Spleen (tissue), 11 donors: ENCODE measurements at regions not wholly inside any gene's neighbourhood (a gene's known extent, or its start where the extent isn't known, plus 50 kb on each side); places are given as distances from the start of the nearest gene placed in this dataset.

Source experiments
- DNase-seq: peaks from one replicate; pipeline ENCODE4 v3.0.0-alpha.2; 2020
- H3K27ac ChIP-seq, 8 donors: fragments of 200-600 bp; sonication (generic) in 7 of 8; 1 replicate in 4 of 8; 2 replicates in 4 of 8; pipeline versions ENCODE4 v1.5.0 to v1.8.0; 2016 to 2021; ENCODE audit warnings: inconsistent platforms in 4 of 8, mild to moderate bottlenecking in 4 of 8, moderate library complexity in 1 of 8
- H3K27me3 ChIP-seq, 7 donors: fragments of 200-600 bp; sonication (generic) in 6 of 7; replicated peaks in 1 of 7; 1 replicate in 4 of 7; 2 replicates in 3 of 7; pipeline versions ENCODE4 v1.5.0 to v1.8.0; 2016 to 2021; ENCODE audit warnings: inconsistent platforms in 3 of 7, mild to moderate bottlenecking in 1 of 7
- H3K36me3 ChIP-seq, 6 donors: fragments of 200-600 bp; sonication (generic) in 5 of 6; 1 replicate in 4 of 6; 2 replicates in 2 of 6; pipeline versions ENCODE4 v1.5.0 to v1.8.0; 2016 to 2021; ENCODE audit warnings: inconsistent platforms in 2 of 6
- H3K4me1 ChIP-seq, 6 donors: fragments of 200-600 bp; sonication (generic) in 5 of 6; 1 replicate in 3 of 6; 2 replicates in 3 of 6; pipeline versions ENCODE4 v1.5.0 to v1.8.0; 2016 to 2021; ENCODE audit warnings: inconsistent platforms in 3 of 6
- H3K4me3 ChIP-seq, 8 donors: fragments of 200-600 bp; sonication (generic) in 7 of 8; 1 replicate in 4 of 8; 2 replicates in 4 of 8; pipeline versions ENCODE4 v1.5.0 to v1.8.0; 2016 to 2021; ENCODE audit warnings: inconsistent platforms in 4 of 8, mild to moderate bottlenecking in 4 of 8, moderate library complexity in 2 of 8
- H3K9me3 ChIP-seq, 8 donors: fragments of 200-600 bp; sonication (generic) in 7 of 8; 1 replicate in 4 of 8; 2 replicates in 4 of 8; pipeline versions ENCODE4 v1.5.0 to v1.8.0; 2016 to 2021; ENCODE audit warnings: inconsistent platforms in 4 of 8
- CTCF ChIP-seq, 11 experiments: fragments of 200-600 bp in 7 of 11; fragments of 450-650 bp in 4 of 11; sonication (generic) in 4 of 11; IDR thresholded peaks in 8 of 11; conservative IDR thresholded peaks in 3 of 11; 1 replicate in 7 of 11; 2 replicates in 4 of 11; pipeline versions ENCODE4 v1.4.0 to v1.8.0; 2016 to 2021; ENCODE audit warnings: antibody characterized with exemption in 11 of 11, inconsistent platforms in 4 of 11, mild to moderate bottlenecking in 1 of 11
- POLR2A ChIP-seq, 3 donors: fragments of 450-650 bp; IDR thresholded peaks; one replicate each; pipeline ENCODE4 v1.5.1; 2017; ENCODE audit warnings: antibody characterized with exemption in 3 of 3, mild to moderate bottlenecking in 1 of 3
- POLR2AphosphoS5 ChIP-seq, 3 donors: sonication (generic); formaldehyde crosslinking; IDR thresholded peaks; one replicate each; pipeline ENCODE4 v1.5.1; 2017; ENCODE audit warnings: antibody characterized with exemption in 3 of 3
- WGBS, 5 donors: extraction: QIAGEN DNeasy Blood & Tissue Kit in 3 of 5; methylation state at CpG; one replicate each; pipeline versions ENCODE4 v1.1.5 to v1.1.7; 2013 to 2018; 5-methylcytosine and 5-hydroxymethylcytosine counted together
- intact Hi-C: fragments of 100-400 bp; cut with DNase I; formaldehyde crosslinking; loops from one replicate; pipeline ENCODE4 v1.15.0; 2023; ENCODE audit warnings: low total_unique reads
- donor health status: healthy with polysubstance abuse.
- donor health status: DM: no; HTN: no; CAD: no; lungs with moderate emphysema.
- donor health status: DM: no; HTN: no; CAD: no.
- donor health status: Bipolar disorder and iron deficiency.
- donor health status: healthy.
- donor health status: DM: no; HTN: no; CAD: no.
- donor health status: DM: yes; HTN: yes; CAD: no.

GRCh38 chr9:118189615-118190014, 485.4 kb downstream of the TLR4 start:
- no peak for TF ChIP-seq POLR2AphosphoS5 (IDR thresholded peaks at IDR 0.05)
- no peak for TF ChIP-seq CTCF (IDR thresholded peaks at IDR 0.05 in 8 of 11, conservative IDR thresholded peaks at IDR 0.05 in 3 of 11)
- no peak for TF ChIP-seq POLR2A (IDR thresholded peaks at IDR 0.05)
- Histone ChIP-seq H3K4me3 (no peak overlapping the region), H3K4me1 (no peaks in the 10 kb centered on the region), H3K9me3 (peaks cover 0 to 21% (median 9%) of the 10 kb centered on the region in 8 donors), H3K27me3 (no peaks in the 10 kb centered on the region), H3K36me3 (no peaks in the 10 kb centered on the region), H3K27ac (no peak overlapping the region)
- no peak for DNase-seq
- intact Hi-C loops: no loop called here
- WGBS, 5 donors: 81 to 88% (median 87%) methylated on average over 3 of the region's 3 CpGs

GRCh38 chr9:118192807-118193206, 488.6 kb downstream of the TLR4 start:
- H3K36me3 ChIP-seq: no peaks in the 10 kb centered on the region
- whole genome bisulfite sequencing, 5 donors: 87 to 94% (median 90%) methylated on average over 2 of the region's 2 CpGs

GRCh38 chr9:118209343-118209742, 505.1 kb downstream of the TLR4 start:
- Histone ChIP-seq H3K4me3 (no peak overlapping the region), H3K27me3 (no peaks in the 10 kb centered on the region), H3K27ac (no peak overlapping the region), H3K36me3 (no peaks in the 10 kb centered on the region), H3K9me3 (peaks cover 0 to 5% (median 0%) of the 10 kb centered on the region in 8 donors), H3K4me1 (no peaks in the 10 kb centered on the region)
- TF ChIP-seq POLR2AphosphoS5 (IDR thresholded peaks at IDR 0.05) (no peak), CTCF (IDR thresholded peaks at IDR 0.05 in 8 of 11, conservative IDR thresholded peaks at IDR 0.05 in 3 of 11) (no peak), POLR2A (IDR thresholded peaks at IDR 0.05) (no peak)
- DNase-seq: no peak
- intact Hi-C loops: no loop called here

More at GRCh38 chr9:118192807-118193206, 488.6 kb downstream of the TLR4 start:
- Histone ChIP-seq H3K9me3 (peaks cover 0 to 31% (median 13%) of the 10 kb centered on the region in 8 donors), H3K27ac (no peak overlapping the region), H3K4me3 (no peak overlapping the region), H3K27me3 (no peaks in the 10 kb centered on the region), H3K4me1 (no peaks in the 10 kb centered on the region)
- intact Hi-C loops: no loop called here
- TF ChIP-seq CTCF (IDR thresholded peaks at IDR 0.05 in 8 of 11, conservative IDR thresholded peaks at IDR 0.05 in 3 of 11): no peak
- no peak for DNase-seq

- Histone ChIP-seq H3K36me3 (no peaks in the 10 kb centered on the region), H3K4me1 (no peaks in the 10 kb centered on the region), H3K9me3 (peaks cover 0 to 3% (median 0%) of the 10 kb centered on the region in 8 donors), H3K27me3 (no peaks in the 10 kb centered on the region), H3K4me3 (no peak overlapping the region), H3K27ac (no peak overlapping the region)
- TF ChIP-seq CTCF (IDR thresholded peaks at IDR 0.05 in 8 of 11, conservative IDR thresholded peaks at IDR 0.05 in 3 of 11): no peak
- no peak for TF ChIP-seq POLR2AphosphoS5 (IDR thresholded peaks at IDR 0.05)
- no peak for TF ChIP-seq POLR2A (IDR thresholded peaks at IDR 0.05)
- DNase-seq: no peak
- intact Hi-C loops: no loop called here
- WGBS, 5 donors: 67 to 92% (median 77%) methylated on average over 1 of the region's 1 CpG
Observed at GRCh38 chr9:118215549-118215948, 511.3 kb downstream of the TLR4 start.
